COLO668 (cell line): ENCODE measurements at regions not wholly inside any gene's neighbourhood (a gene's known extent, or its start where the extent isn't known, plus 50 kb on each side); places are given as distances from the start of the nearest gene placed in this dataset.
A peak's percentile ranks its signal among the peaks of the same experiment; 100 is the strongest.

Source experiments
- DNase-seq: peaks from one replicate; lab custom pipeline; 2025; ENCODE audit not compliant: unreplicated experiment; lab: John Stamatoyannopoulos, UW

DNA sequence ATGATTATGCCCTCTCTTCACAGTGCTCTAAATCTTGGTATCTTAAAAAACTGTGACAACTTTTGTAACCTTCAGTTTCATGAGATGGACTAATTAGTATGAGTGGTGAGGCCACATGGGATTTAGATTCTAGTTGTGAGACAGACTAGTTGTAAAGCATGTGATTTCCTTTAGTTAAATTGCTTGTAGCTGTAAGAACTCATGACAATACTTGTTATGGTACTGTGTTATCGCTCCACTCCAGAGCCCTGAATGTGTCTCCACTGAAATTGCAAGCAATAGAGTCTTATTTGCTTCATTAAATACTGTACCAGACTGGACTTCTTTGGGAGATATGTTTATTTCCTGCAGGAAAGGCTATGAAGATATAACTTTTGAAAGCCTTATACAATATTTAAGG is 1198.3 kb upstream of the CDH6 start:
- DNase-seq: no peak

DNA sequence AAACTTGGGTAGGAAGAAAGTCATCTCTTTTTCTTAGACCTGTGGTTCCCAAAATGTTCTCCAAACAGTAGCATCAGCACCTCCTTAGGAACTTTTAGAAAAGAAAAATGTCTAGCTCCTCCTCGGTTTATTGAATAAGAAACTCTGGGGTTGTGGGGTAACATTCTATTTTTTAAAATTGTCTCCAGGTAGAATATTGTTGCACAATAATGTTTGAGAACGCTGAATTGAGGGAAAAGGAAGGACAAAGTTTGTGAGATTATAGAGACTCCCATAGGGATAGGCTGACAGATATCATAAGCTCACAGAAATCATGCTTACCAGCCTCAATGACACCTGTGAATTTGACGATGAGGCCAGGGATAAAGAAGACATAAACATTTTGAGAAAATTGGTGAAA is 1199.0 kb upstream of the CDH6 start:
- DNase-seq: no peak

DNA sequence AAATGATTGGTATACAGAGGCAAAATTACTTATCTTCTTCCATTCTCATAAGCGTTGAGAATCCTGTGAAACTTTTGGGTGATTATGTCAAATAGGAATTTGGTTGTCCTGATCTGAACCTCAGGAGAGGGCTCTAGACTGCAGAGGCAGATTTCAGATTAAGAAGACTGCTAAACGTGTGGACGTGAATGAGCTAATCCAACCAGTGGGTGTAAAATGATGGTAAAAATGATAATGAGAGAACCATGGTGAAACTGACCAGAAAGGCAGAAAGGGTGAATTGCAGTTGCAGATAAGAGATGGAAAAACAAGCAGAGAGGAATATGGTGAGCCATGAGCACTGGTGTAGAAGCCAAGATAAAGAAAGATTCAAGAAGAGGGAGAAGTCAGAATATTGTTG is 1200.2 kb upstream of the CDH6 start:
- DNase-seq: no peak

DNA sequence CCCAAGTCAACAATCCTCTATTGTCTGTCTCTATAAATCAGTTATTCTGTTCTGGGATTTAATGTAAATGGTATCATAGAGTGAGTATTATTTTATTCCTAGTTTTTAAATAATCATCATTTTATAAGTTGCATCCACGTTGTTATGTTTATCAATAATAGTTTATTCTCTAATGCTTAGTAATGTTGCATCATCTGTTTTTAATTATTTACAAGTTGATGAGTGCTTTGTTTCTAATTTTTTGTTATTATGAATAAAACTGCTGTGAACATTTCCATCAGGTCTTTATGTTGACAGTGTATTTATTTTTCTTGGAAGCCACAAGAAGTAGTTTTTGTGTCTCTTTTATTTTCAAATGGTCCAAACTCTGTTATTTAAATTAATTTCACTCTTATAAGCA is 1201.2 kb upstream of the CDH6 start:
- no peak for DNase-seq

DNA sequence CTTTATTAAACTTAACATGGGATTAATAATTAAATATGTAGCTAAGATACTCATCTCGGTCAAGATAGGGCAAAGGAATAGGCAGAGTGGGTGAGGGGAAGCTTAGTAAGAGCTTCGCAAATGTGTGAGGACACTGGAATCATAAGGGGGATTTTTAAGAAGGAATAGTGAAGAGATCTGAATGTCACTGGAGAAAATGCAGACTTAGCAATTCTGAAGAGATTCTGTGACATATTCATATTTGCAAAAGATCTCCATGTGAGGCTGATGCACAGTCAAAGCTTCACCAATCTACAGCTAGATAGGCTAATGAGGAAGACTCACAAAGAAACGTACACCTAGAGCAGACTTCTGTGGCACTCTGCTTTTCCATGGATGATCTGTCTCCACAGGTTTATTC is 1202.8 kb upstream of the CDH6 start:
- DNase-seq: no peak

DNA sequence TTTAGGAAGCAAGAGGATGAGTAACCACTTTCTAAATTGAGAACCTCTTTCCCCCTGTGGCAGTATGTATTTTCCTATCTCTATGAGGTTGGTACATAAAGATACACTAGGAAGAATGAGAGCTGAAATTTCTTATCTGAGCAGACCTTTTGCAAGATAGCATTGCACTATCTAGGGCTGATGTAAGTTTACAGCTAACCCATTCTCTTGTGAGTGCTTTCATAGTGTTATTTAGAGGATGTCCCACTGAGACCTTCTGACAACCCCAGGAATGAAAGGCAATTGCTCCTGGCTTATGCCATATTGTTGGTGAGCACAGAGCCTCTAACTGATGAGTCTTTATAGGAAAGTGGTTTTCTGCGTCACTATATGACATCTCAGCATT is 1209.3 kb upstream of the CDH6 start:
- no peak for DNase-seq

DNA sequence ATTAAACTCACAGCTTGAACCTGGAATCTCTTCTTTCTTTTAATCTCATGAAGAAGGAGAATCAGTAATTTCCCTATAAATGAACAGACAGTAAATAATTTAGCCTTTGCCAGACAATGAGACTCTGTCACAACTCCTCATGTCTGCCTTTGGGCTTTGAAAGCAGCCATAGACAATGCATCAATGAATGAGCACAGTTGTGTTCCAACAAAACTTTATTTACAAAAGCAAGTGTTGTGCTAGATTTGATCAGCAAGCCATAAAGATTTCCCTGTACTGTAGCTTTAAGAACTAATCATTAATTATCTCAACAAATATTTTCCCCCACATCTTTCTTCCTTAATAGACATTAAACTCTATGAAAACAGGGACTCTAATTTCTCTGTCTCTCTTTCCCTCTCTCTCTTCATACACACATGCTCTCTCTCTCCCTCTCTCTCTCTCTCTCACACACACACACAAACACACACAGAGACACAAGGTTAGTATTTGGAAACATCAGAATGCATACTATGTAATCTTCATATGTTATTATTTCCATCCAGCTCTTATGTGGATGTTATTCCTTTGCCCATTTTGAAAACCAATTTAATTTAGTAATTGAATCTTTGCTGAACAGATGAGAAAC is 1209.8 kb upstream of the CDH6 start:
- DNase-seq: no peak

DNA sequence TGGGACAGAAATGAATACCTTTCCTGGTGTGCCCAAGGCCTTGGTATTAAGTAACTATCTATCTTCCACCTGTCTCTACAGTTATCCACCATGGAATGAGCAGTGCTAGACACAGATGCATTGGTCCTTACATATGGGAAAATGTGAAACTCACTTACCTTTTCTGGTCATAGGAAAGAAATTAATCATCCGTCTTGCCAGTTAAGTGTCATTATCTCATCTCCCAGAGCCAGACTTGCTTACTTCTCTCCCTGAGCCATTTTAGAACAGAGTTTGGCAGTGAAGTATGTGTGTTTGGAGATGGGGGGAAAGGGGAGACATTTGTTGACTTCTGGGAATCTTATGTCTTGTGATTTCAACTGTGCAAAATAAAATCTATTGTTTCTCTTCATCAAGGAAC is 1211.0 kb upstream of the CDH6 start:
- DNase-seq: no peak

DNA sequence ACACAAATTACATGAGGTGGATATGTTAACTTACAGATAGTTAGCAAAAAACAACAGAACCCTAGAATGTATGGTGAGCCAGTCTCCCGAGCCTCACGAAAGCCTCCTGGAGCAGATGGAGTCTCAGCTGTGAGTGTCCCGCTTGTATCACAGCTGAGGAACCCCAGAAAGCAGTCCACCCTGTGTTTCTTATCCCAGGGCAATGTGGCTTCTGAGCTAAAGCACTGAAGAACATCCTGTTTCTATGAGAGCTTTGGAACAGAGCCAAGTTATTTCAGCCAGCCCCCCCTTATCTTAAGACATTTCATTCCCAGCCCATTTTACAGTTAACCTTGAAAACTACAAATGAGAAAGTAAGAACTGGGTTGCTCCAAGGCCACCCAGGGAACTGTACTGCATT is 1220.9 kb upstream of the CDH6 start:
- no peak for DNase-seq

DNA sequence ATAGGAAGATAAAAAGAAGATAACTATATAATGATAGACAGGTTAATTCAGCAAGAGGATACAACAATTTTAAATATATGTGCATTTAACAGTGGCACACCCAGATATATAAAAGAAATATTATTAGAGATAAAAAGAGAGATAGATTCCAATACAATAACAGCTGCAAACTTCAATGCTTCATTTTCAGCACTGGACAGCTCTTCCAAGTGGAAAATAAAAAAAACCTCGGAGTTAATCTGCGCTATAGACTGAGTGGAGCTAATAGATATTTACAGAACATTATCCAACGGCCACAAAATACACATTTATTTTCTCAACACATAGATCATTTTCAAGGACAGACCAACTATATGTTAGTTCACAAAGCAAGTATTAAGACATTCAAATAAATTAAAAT is 1229.5 kb upstream of the CDH6 start:
- DNase-seq: no peak

DNA sequence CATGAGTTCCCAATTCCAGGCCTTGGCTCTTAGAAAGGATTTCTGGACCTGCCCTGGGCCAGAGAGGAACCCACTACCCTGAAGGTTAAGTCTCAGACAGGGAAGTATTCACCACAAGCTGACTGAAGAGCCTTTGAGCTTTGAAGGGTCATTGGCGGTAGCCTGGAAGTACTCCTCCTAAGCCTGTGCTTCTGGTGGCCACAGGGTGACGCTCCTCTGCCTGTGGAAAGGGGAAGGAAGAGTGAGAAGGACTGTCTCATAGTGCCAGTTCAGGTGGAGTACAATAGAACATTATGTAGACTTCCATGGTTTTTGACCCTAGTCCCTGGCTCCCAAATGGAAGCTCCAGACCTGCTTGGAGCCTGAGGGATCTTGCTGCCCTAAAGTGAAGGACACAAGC is 1233.2 kb upstream of the CDH6 start:
- no peak for DNase-seq

DNA sequence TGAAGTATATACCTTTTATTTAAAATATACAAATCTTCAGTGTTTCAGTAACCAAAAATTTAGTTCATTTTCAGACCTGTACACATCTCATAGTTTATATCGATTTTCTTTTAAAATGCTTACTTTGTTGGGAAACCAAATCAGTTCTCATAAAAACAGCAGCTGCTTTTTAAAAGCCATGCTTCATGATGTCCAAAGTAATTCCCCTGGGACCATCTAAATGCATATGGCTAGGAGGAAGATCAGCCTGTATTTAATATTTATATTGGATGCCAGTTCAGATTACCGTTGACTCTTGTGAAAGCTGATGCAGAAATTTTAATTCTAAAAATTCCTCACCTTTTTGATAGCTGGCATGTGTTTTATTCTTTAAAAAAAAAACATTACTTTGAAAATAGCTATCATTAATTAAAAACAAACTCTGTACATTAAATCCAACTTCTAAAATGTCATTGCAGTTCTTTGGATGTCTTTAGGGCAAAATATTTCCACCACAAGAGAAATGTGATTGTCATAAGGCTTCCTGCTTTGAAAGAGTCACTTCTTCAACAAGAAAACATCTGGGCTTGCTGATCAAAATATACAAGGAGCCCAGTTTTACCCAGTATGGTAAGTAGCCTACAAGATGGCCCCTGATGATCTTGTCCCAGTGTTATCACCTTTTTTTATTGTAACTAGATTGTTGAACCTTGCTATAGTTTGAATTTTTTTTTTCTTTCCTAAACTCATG is 1242.9 kb upstream of the CDH6 start:
- no peak for DNase-seq

DNA sequence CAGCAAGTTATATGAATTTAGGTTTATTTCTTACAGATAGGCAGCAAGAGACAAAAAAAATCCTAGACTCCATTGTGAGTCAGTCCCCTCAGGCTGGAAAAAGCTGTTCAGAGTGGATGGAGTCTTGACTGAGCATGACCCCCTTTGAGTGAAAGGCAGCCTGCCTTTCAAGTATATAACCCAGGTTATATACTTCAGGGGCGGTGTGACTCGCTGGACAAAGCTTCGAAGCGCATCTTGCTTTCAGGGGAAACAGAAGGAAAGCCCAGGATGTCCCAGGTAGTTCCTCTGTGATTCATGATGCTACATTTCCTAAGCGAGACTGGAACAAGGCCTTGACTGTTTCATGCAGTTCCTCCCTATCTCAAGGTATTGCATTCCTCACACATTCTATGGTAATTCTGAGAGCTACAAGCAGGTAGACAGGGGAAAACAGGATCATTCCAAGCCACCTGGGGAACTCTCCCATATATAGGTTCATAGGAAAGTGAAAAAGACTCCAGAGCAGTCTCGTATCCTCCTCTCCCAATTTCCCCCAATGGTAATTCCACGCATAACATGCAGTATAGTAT is 1244.1 kb upstream of the CDH6 start:
- no peak for DNase-seq

DNA sequence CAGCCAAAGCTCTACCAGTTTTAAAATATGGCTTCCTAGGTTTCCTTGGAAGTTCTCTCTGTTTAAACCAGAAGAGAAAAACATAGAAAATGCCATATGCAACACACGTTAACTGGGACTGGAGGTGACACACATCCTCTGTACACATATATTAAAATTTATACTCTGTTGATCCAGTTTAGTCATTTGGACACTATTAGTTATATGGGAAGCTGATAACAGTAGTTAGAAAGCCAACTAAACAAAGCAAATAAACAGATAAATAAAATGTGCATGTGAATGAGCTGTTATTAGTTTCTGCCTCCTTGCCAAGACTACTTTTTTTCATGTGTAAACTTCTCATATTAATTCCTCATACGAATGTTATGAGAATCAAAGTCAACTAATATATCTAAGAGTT is 1249.2 kb upstream of the CDH6 start:
- DNase-seq: no peak

DNA sequence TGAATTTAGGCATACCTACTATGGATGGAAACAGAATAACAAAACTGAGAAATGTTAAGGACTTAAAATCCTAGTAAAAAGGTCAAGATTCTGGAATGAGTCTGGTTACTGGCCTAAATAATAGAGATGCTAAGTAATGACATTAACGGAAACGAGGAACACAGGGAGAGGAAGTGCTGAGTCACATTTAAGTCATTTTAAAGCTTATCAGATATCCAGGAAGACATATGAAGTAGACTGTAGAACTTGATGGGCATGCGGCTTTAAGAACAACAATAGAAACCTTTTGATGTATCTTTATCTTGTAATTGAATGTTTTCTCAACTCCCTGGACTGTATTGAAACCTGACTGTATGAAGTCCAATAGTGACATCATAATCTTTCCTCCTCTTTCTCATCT is 1251.4 kb upstream of the CDH6 start:
- DNase-seq: no peak

DNA sequence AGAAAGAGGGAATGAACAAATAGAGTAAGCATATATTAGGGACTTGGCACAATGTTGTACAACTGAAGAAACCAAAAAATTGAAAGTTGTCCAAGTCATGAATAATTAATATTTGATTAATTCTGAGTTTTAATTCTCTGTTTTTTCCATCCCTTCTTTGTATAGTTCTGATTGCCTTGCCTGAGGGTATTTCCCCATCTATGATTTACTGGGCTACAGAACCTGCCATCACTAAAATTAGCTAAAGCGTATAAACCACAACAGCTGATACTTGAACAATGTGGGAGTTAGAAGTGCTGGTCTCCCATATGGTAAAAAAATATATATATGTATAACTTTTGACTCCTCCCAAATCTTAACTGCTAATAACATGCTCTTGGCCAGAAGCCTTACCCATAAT is 1253.5 kb upstream of the CDH6 start:
- DNase-seq: no peak

DNA sequence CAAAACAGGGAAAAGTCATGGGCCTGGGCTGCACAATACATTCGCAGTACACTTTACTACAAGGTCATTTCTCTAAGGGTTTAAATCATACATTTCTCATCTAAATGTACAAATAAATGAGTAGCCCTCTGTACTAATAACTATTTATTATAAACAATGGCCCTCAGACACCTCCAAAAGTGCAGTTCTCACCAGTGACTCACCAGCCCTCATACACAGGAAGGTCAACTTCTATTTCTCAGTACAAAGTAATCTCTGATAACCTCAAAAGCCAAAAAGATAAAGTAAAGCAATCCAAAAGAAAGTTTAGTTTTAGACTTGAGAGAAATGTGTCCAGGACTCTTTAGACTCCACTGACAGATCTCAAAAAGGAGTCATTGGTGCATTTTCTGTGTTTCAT is 1258.1 kb upstream of the CDH6 start:
- DNase-seq: no peak

DNA sequence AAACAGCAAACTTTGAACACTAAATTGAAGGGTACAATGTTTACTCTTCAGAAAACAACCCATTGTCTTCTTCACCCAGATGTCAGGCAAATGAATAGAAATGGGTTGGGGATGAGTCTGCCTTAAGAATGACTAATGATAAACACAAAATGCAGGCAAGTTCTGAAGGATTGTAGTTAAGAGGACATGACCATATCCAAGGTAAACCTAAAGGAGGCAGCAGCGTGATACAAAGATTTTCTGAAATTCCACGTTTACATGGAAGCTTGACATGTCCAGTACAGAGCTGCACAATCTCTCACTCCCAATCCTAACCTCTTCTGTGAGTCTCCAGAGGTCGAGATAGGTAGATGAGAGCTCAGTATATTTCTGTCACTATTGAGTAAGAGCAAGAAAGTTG is 1263.2 kb upstream of the CDH6 start:
- DNase-seq: no peak

DNA sequence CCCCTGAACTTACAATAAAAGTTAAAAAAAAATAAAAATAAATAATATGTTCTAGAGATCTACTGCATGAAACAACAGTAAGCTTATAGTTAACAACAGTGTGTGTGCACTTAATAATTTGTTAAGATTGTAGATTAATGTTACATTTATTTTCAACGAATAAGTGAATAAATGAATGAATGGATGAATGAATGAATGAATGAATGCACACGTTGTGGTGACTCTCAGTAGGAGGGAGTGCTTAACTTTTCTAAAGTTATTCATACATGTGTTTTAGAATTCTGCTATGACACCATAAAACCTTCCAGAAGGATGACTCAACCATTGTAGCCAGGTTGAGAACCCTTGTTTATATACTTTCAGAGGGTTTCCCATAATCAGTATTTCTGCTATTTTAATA is 1269.4 kb upstream of the CDH6 start:
- no peak for DNase-seq

DNA sequence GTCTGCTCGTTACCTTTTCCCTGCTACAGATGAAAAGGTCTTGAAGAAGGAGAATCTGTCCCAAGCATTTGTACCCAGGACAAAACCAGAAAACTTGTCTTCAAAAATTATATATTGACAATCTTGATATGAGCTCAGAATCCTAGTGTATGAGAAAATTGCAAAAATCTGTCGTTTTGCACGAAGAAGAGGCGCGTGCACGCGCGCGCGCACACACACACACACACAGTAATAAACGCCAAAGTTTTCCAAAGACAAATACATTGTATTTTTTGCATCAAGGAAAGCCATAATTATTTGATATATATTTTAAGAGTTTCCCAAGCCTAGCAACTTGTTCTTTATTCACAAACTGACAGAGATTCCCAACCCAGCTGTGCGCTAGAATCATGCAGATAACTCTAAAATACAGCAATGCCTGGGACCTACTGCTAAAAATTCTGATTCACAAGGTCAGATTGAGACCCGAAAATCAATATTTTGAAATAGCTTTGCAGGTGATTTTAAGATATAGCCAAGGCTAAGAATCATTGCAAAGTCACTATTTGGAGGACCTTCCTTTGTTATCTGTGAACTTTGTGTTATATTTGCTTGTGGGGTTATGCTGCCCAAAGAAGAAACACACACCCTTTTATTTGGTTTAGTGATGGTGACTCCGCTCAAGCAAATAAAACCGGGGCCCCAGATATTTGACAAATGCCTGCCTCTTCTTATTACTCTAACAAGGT is 1287.7 kb upstream of the CDH6 start:
- no peak for DNase-seq

DNA sequence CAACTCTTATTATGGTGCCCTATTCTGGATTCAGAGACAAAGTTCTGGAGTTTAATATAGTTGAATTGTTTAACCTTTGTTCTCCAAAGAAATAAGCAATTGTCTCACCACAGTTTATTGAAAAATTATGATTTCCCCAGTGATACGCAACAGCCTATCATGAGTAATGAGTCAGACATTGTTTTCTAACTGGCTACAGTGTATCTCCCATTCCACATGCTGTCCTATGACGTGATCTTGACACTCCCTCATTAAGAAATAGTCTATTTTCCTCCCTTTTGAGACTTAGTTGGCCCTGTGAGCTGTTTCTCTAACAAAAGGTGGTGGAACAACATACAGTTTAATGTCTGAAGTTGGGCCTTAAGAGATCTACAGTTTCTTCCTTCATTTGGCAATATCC is 1290.6 kb upstream of the CDH6 start:
- DNase-seq: no peak

DNA sequence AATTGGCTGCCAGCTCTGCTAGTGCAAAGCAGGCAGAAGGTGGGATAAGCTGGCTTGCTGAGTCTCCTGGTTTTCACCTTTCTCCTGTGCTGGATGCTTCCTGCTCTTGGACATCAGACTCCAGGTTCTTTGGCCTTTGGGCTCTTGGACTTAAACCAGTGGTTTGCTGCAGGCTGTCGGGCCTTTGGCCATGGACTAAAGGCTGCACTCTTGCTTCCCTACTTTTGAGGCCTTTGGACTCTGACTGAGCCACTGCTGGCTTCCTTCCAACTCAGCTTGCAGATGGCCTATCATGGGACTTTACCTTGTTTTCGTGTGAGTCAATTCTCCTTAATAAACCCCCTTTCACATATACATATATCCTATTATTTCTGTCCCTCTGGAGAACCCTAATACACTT is 1293.9 kb upstream of the CDH6 start:
- peak; percentile 19 for DNase-seq
